DMS153 (cell line): ENCODE measurements at regions not wholly inside any gene's neighbourhood (a gene's known extent, or its start where the extent isn't known, plus 50 kb on each side); places are given as distances from the start of the nearest gene placed in this dataset.
"Not testable (repeated sequence)": the region's sequence is repeated elsewhere in the genome, so short reads cannot be mapped to it uniquely, and the experiment has no call there.

Experiments used
- DNase-seq: peaks from one replicate; lab custom pipeline; 2025; lab: John Stamatoyannopoulos, UW

- DNase-seq = no peak
Measured at GRCh38 chr1:5686925-5687706, 305.1 kb downstream of the NPHP4 start.

GRCh38 chr1:5686195-5686594, 306.0 kb downstream of the NPHP4 start:
- no peak for DNase-seq

GRCh38 chr1:5685446-5686040, 306.7 kb downstream of the NPHP4 start:
- no peak for DNase-seq

DNA sequence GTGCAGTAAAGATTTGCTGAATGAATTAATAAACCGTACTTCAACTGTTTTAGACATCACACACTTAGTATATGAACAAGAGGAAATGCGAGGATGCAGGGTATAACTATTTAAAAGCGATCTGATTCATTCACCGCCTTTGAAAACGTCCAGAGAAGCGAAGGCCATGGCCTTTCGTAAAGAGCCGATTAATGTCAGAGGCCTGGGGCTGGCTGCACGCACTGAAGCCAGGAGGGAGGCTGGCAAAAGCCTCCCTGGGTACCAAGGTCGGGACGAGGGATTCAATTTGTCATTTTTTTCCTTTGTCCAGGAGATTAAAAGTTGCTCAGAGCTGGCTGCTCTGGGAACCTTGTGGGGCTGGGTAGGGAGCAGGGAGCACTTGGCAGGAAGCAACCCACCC, 307.4 kb downstream of the NPHP4 start:
- no peak for DNase-seq

DNA sequence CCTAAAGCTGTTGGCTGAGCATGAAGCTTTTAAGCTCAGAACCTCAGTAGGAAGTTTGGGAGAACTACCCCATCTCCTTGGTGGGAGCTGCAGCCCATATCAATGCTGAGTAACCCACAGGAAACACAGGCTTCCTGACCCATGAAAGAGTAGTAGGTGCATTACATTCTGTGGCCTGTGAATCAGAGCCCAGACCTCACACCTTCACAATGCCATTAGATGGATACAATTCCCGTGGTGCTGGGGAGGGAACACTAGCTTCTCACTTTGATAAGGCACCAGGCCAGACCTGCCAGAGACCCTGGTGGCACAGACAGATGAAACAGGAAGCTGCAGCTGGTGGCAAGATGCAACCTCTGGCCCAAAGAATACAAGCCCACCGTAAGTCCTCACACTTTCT, 308.8 kb downstream of the NPHP4 start:
- no peak for DNase-seq

GRCh38 chr1:5682626-5683225, 309.5 kb downstream of the NPHP4 start:
- no peak for DNase-seq

- no peak for DNase-seq
Measured at GRCh38 chr1:5681654-5682053, 310.6 kb downstream of the NPHP4 start.

- DNase-seq = no peak
Measured at GRCh38 chr1:5680600-5680999, 311.6 kb downstream of the NPHP4 start.

DNA sequence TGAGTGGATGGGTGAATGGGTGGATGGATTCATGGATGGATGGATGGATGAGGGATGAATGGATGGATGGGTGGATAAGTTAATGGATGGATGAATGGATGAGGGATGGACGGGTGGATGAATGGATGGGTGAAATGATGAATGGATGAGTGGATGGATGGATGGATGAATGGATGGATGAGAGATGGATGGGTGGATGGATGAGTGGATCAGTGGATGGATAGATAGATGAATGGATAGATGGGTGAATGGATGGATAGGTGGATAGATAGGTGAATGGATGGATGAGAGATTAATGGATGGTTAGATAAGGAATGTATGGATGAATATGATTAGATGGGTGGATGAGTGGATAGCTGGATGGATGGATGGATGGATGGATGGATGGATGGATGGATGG, 313.5 kb downstream of the NPHP4 start:
- no peak for DNase-seq

- DNase-seq = not testable (repeated sequence)
Measured at GRCh38 chr1:5672355-5672754, 319.9 kb downstream of the NPHP4 start.

- no peak for DNase-seq
Measured at GRCh38 chr1:5670590-5671350, 321.5 kb downstream of the NPHP4 start.

- DNase-seq = peak; percentile 83
Measured at GRCh38 chr1:5667513-5668325, 324.5 kb downstream of the NPHP4 start.

- no peak for DNase-seq
Measured at GRCh38 chr1:5664906-5665875, 327.0 kb downstream of the NPHP4 start.

DNA sequence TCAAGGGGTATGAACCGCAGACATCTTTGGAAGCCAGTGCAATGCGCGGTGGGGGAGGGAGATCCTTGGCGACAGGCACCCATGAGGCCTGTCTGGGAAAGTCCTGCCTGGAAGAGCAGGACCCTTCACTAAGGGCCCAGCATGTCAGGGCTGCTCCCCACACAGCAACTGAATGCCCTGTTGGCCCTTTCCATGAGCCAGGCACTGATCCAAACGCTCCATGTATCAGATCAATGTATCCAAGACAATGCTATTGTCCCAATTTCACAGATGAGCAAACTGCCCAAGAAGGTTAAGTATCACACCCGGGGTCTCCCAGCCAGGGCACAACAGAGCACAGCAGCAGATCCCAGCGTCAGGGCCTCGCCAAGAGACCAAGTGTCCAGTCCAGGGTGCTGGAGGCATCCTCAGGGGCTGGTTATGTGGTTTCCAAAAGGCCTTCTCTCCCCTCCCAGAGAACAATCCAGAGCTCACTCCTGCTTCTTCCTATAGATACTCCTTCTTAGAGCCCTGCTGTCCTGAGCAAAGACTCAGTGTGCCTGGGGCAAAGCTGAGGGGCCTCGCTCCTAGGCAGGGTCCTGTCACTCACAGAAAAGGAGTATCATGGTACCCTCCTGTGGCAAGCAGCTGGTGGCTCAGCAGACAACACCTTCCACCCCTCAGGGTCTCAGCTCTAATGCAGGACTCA, 328.0 kb downstream of the NPHP4 start:
- DNase-seq = no peak

GRCh38 chr1:5662744-5663126, 329.5 kb downstream of the NPHP4 start:
- DNase-seq = no peak

DNA sequence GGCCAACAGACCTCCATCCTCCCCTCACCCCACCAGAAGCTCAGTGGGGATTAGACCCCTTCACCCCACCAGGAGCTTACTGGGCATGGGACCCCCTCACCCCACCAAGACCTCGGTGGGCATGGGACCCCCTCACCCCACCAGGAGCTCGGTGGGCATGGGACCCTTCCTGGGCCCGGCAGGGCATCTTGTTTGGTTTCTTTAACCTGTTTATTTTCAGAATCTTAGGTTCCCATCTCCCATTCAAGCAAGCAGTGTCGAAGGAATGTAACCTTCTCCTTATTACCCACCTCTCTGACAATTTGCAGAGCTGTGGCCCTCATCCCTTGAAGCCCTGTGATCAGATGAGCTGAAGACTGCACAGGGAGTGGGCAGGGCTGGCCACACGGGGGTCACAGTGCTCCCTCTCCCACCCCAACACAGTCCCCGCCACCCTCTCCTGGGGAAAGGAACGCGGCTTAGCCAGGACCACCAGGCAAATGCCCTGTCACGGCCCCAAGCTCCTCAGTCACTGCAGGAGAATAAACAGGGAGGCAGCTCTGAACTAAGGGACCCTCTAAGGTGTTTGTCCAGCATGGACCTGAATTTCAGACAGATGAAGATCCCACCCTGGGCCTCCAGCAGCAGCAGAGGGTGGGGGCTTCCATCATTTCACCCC, 330.0 kb downstream of the NPHP4 start:
- DNase-seq = no peak

GRCh38 chr1:5661196-5662085, 330.8 kb downstream of the NPHP4 start:
- DNase-seq = no peak

DNA sequence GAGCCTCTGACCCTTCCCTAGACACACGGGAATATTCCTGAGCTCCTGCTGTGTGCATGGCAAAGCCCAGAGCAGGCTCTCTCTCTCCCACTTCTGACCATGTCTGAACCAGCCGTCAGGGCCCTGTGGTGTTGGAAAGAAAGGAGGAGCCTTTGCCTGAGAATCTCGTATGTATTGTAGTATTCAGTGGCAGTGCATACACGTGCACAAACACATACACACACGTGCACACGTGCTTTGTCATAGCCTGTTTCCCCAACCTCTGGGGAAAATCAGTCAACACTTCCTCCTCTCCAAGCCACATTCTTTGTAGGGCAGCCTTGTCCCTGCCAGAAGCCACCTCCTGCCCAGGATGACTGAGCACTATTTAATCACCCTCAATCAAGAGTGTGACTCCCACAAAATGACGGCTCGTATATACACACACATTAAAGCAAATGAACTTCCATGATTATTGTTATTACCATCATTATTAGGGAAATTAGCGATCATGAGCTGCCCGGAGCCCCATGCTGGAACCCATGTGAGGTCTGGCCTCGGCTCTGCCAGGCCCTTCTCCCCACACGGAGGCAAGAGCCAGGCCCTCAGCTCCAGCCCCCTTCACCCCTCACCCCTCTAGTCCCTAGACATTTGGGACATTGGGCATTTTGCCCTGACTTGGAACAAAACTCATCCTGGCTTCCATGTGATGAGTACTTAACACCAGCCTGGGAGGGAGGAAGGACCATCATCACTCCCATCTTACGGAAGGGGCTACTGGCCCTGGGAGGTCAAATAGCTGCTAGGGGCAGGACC, 331.9 kb downstream of the NPHP4 start:
- DNase-seq = peak; percentile 98
